ENCODE measurements at regions not wholly inside any gene's neighbourhood (a gene's known extent, or its start where the extent isn't known, plus 50 kb on each side); places are given as distances from the start of the nearest gene placed in this dataset.
"Not testable (repeated sequence)": the region's sequence is repeated elsewhere in the genome, so short reads cannot be mapped to it uniquely, and the experiment has no call there.

DNA sequence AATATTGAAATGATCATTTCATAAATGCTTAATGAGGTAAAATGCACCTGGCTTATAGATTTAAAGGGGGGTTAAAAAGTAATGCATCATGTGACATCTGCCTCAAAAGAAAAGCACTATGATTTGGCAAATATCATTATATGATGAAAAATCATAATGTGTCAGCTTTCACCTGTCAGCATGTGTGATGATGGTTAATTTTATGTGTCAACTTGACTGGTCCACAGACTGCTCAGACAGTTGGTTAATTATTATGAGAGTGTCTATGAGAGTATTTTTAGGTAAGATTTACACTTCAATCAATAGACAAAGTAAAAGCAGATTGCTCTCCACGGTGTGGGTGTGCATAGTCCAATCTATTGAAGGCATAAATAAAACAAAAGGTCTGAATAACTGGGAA is 1986.7 kb downstream of the PCDH7 start:
- Histone ChIP-seq H3K27ac (ENCODE audit: low read length) (peak overlapping the region; percentile 20), H3K4me1 (ENCODE audit: insufficient read depth, low read length) (peaks cover 13% of the 10 kb centered on the region; the same call in 1 of the 2 replicates), H3K79me2 (ENCODE audit: low read length) (no peaks in the 10 kb centered on the region), H3K36me3 (ENCODE audit: low read depth, low read length) (no peaks in the 10 kb centered on the region), H2AFZ (ENCODE audit: low read length) (no peak overlapping the region), H3K27me3 (ENCODE audit: low read length) (no peaks in the 10 kb centered on the region), H3K9me2 (replicated peaks; ENCODE audit: low read length) (no peaks in the 10 kb centered on the region), H3K4me3 (ENCODE audit: low read length) (no peak overlapping the region), H4K20me1 (ENCODE audit: low read length) (no peaks in the 10 kb centered on the region), H3F3A (ENCODE audit: low read length, unreplicated experiment) (no peaks in the 10 kb centered on the region), H3K9ac (ENCODE audit: low read length) (no peak overlapping the region), H3K4me2 (ENCODE audit: low read length) (no peak overlapping the region), H3K9me3 (ENCODE audit: low read length) (no peaks in the 10 kb centered on the region)
- intact Hi-C loops (cut with micrococcal nuclease), result no loop called here
- TF ChIP-seq, protein P1, sequence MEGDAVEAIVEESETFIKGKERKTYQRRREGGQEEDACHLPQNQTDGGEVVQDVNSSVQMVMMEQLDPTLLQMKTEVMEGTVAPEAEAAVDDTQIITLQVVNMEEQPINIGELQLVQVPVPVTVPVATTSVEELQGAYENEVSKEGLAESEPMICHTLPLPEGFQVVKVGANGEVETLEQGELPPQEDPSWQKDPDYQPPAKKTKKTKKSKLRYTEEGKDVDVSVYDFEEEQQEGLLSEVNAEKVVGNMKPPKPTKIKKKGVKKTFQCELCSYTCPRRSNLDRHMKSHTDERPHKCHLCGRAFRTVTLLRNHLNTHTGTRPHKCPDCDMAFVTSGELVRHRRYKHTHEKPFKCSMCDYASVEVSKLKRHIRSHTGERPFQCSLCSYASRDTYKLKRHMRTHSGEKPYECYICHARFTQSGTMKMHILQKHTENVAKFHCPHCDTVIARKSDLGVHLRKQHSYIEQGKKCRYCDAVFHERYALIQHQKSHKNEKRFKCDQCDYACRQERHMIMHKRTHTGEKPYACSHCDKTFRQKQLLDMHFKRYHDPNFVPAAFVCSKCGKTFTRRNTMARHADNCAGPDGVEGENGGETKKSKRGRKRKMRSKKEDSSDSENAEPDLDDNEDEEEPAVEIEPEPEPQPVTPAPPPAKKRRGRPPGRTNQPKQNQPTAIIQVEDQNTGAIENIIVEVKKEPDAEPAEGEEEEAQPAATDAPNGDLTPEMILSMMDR (conservative IDR thresholded peaks at IDR 0.05; ENCODE audit: low read depth, low read length), result no peak
- TF ChIP-seq EZH2phosphoT487 (IDR thresholded peaks at IDR 0.05; ENCODE audit: borderline replicate concordance, low read length) (no peak), EZH2 (IDR thresholded peaks at IDR 0.05; ENCODE audit: low read length, unreplicated experiment) (no peak)
- ATAC-seq, result no peak
- POLR2A ChIA-PET (ENCODE audit: unreplicated experiment), result no interaction called here
- no peak for DNase-seq
- CTCF ChIA-PET, result no interaction called here
- no TSS peak for BruUV-seq (replicated peaks)

DNA sequence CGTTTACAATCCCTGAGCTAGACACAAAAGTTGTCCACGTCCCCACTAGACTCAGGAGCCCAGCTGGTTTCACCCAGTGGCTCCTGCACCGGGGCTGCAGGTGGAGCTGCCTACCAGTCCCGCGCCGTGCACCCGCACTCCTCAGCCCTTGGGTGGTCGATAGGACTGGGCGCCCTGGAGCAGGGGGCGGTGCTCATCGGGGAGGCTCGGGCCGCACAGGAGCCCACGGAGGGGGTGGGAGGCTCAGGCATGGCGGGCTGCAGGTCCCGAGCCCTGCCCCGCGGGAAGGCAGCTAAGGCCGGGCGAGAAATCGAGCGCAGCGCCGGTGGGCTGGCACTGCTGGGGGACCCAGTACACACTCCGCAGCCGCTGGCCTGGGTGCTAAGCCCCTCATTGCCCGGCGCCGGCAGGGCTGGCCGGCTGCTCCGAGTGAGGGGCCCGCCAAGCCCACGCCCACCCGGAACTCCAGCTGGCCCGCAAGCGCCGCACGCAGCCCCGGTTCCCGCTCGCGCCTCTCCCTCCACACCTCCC is 1996.0 kb downstream of the PCDH7 start:
- H3K79me2 ChIP-seq (ENCODE audit: low read length); H2AFZ ChIP-seq (ENCODE audit: low read length); H3K4me2 ChIP-seq (ENCODE audit: low read length); H3K27me3 ChIP-seq (ENCODE audit: low read length); intact Hi-C loops (cut with micrococcal nuclease); H3F3A ChIP-seq (ENCODE audit: low read length, unreplicated experiment); H3K27ac ChIP-seq (ENCODE audit: low read length); CTCF ChIA-PET; ATAC-seq; H3K9me2 ChIP-seq (replicated peaks; ENCODE audit: low read length); POLR2A ChIA-PET (ENCODE audit: unreplicated experiment); H3K4me3 ChIP-seq (ENCODE audit: low read length); BruUV-seq (replicated peaks); H3K9ac ChIP-seq (ENCODE audit: low read length); DNase-seq; H3K4me1 ChIP-seq (ENCODE audit: insufficient read depth, low read length); H3K36me3 ChIP-seq (ENCODE audit: low read depth, low read length); H3K9me3 ChIP-seq (ENCODE audit: low read length); H4K20me1 ChIP-seq (ENCODE audit: low read length): not testable (repeated sequence)

DNA sequence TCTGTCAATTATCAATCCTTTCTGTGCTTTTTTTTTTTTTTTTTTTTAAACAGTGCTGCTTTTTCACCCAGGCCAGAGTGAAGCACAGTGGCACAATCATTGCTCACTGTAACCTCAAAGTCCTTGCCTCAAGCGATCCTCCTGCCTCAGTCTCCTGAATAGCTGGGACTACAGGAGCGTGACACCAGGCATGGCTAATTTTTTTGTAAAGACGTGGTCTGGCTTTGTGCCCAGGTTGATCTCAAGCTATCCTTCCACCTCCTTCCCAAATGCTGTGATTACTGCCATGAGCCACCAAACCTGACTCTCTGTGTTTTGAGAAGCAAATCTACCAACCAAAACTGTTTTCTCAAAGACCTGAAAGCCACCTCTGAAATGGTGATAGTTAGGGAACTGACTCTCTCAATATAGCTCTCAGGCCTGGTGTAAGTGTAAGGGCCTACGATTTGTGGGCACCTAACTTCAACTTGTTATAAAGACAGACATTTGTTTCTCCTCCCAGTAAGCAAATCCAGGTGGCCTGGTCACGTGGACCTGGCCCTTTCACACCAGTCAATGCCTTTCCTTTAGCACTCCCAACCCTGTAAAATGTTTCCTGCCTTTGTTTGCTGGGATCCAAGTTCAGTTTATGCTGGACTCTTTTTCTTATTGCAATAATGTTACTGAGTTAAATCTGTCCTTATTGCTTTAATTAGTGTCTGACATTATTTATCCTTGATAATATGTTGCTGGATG is 2015.9 kb downstream of the PCDH7 start:
- Histone ChIP-seq H3K36me3 (ENCODE audit: low read depth, low read length) (no peaks in the 10 kb centered on the region), H3F3A (ENCODE audit: low read length, unreplicated experiment) (no peaks in the 10 kb centered on the region), H3K27ac (ENCODE audit: low read length) (peak overlapping the region; percentile 17; the same call in 1 of the 2 replicates), H3K4me1 (ENCODE audit: insufficient read depth, low read length) (peaks cover 14% of the 10 kb centered on the region), H3K9me3 (ENCODE audit: low read length) (no peaks in the 10 kb centered on the region), H3K9me2 (replicated peaks; ENCODE audit: low read length) (no peaks in the 10 kb centered on the region), H2AFZ (ENCODE audit: low read length) (peak overlapping the region; percentile 45; the same call in 1 of the 2 replicates), H3K9ac (ENCODE audit: low read length) (no peak overlapping the region), H4K20me1 (ENCODE audit: low read length) (no peaks in the 10 kb centered on the region), H3K4me3 (ENCODE audit: low read length) (no peak overlapping the region), H3K27me3 (ENCODE audit: low read length) (no peaks in the 10 kb centered on the region), H3K4me2 (ENCODE audit: low read length) (no peak overlapping the region; the same call in 1 of the 2 replicates), H3K79me2 (ENCODE audit: low read length) (no peaks in the 10 kb centered on the region)
- DNase-seq (no peak), ATAC-seq (no peak)
- CTCF ChIA-PET, result no interaction called here
- no TSS peak for BruUV-seq (replicated peaks)
- intact Hi-C loops (cut with micrococcal nuclease), result no loop called here
- TF ChIP-seq EZH2 (IDR thresholded peaks at IDR 0.05; ENCODE audit: low read length, unreplicated experiment), result no peak
- TF ChIP-seq, protein P1 (conservative IDR thresholded peaks at IDR 0.05; ENCODE audit: low read depth, low read length), result no peak
- no peak for TF ChIP-seq EZH2phosphoT487 (IDR thresholded peaks at IDR 0.05; ENCODE audit: borderline replicate concordance, low read length)
- POLR2A ChIA-PET (ENCODE audit: unreplicated experiment), result interaction anchor here (0.7 kb wide), 1 partner anchor 8 kb away, joined by 3 read pairs; no protein-coding TSS in a partner anchor
